ENCODE measurements at regions not wholly inside any gene's neighbourhood (a gene's known extent, or its start where the extent isn't known, plus 50 kb on each side); places are given as distances from the start of the nearest gene placed in this dataset.

DNA sequence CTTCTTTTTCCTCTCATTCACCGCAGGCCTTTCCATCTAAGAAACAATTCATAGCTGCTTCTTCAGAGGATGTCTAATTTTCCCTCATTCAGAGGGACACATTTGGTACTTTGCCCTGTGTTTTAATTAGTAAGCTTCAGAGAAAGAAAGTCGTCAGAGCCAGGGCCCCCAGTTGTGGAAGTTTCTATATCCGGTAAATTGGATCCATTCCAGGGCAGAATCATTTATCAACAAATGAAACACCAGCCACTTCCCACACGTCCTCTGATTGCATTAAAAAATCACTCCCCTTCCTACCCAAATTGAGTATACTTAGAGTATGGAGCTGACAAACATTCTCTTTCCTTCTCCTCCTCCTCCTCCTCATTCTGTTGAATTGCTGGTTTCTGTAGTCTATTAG is 205.8 kb upstream of the HDAC9 start:
- no peak for DNase-seq (ENCODE audit: insufficient read length, low spot score)

DNA sequence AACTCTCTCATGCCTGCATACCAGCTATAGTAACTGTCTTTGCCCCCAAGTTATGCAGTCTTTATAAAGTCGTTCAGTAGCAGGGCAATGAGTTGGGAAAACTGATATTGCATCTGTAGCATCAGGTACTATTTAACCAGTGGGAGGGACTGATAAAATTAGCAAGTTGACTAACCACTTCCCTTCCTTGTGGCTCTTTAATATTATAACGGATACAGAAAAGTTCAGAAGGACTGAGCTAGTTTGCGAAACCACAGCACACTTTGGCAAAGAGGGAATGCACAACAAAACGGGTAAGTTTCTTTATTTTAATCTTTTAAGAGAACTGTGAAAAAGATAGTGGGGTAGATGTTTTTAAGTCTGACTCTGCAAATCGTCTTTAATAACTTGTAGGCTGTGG is 205.3 kb upstream of the HDAC9 start:
- TF ChIP-seq SPI1 (IDR thresholded peaks at IDR 0.05; ENCODE audit: low read depth, low read length), result no peak
- no peak for TF ChIP-seq POLR2AphosphoS5 (IDR thresholded peaks at IDR 0.05; ENCODE audit: low read depth, low read length)
- TF ChIP-seq POU2F2 (IDR thresholded peaks at IDR 0.05; ENCODE audit: low read depth, low read length), result no peak
- FAIRE-seq (no peak), DNase-seq (ENCODE audit: insufficient read length, low spot score) (no peak)

More for the DNA sequence above, 205.8 kb upstream of the HDAC9 start:
- TF ChIP-seq POLR2A (IDR thresholded peaks at IDR 0.05; ENCODE audit: low read depth, low read length) (no peak), TAF1 (IDR thresholded peaks at IDR 0.05; ENCODE audit: low read depth, low read length) (no peak), POU2F2 (IDR thresholded peaks at IDR 0.05; ENCODE audit: low read depth, low read length) (no peak), SPI1 (IDR thresholded peaks at IDR 0.05; ENCODE audit: low read depth, low read length) (no peak), PAX5 (IDR thresholded peaks at IDR 0.05; ENCODE audit: insufficient read depth, low read length, severe bottlenecking) (no peak), POLR2AphosphoS5 (IDR thresholded peaks at IDR 0.05; ENCODE audit: low read depth, low read length) (no peak)
- FAIRE-seq, result no peak

DNA sequence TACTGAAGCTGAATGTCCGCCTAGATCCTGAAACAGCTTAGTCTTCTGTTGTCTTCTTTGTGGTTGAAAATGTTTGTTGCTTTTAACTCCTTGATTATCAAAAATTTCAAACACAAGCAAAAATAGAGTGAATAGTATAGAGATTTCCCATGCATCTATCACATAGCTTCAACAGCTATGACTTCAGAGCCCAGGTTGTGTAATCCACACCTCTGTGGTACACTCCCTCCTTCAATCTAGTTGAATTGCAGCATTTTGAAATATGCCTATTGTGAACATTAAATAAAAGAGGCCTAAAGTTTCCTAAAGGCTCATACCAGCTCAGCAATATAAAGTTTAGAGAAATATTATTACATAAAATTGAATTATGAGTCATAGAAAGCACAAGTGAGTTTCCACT is 204.7 kb upstream of the HDAC9 start:
- no peak for TF ChIP-seq POU2F2 (IDR thresholded peaks at IDR 0.05; ENCODE audit: low read depth, low read length)
- no peak for TF ChIP-seq SPI1 (IDR thresholded peaks at IDR 0.05; ENCODE audit: low read depth, low read length)
- no peak for TF ChIP-seq POLR2A (IDR thresholded peaks at IDR 0.05; ENCODE audit: low read depth, low read length)
- no peak for TF ChIP-seq POLR2AphosphoS5 (IDR thresholded peaks at IDR 0.05; ENCODE audit: low read depth, low read length)
- no peak for TF ChIP-seq PAX5 (IDR thresholded peaks at IDR 0.05; ENCODE audit: insufficient read depth, low read length, severe bottlenecking)
- TF ChIP-seq TAF1 (IDR thresholded peaks at IDR 0.05; ENCODE audit: low read depth, low read length), result no peak
- no peak for DNase-seq (ENCODE audit: insufficient read length, low spot score)
- FAIRE-seq, result no peak

DNA sequence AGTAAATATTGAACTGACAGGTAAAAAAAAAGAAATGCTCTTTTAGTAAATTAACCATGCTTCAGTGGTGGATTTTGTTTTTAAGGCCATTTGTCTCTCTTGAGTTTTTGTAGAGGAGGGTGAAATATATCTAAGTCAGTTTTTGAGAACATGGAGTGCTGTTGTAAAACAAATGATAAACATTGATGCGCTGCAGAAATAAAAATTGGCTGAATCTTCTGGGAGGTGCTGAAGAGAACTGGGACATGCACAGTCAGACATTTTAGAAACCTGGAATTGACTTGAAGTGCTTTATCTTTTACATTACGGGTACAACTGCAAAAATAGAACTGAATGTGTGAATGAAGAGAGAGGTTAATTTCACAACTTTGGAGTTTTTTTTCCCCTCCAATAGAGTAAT is 203.0 kb upstream of the HDAC9 start:
- TF ChIP-seq POLR2A (IDR thresholded peaks at IDR 0.05; ENCODE audit: low read depth, low read length) (no peak), SPI1 (IDR thresholded peaks at IDR 0.05; ENCODE audit: low read depth, low read length) (no peak), POLR2AphosphoS5 (IDR thresholded peaks at IDR 0.05; ENCODE audit: low read depth, low read length) (no peak), PAX5 (IDR thresholded peaks at IDR 0.05; ENCODE audit: insufficient read depth, low read length, severe bottlenecking) (no peak), POU2F2 (IDR thresholded peaks at IDR 0.05; ENCODE audit: low read depth, low read length) (no peak), TAF1 (IDR thresholded peaks at IDR 0.05; ENCODE audit: low read depth, low read length) (no peak)
- FAIRE-seq (no peak), DNase-seq (ENCODE audit: insufficient read length, low spot score) (no peak)

DNA sequence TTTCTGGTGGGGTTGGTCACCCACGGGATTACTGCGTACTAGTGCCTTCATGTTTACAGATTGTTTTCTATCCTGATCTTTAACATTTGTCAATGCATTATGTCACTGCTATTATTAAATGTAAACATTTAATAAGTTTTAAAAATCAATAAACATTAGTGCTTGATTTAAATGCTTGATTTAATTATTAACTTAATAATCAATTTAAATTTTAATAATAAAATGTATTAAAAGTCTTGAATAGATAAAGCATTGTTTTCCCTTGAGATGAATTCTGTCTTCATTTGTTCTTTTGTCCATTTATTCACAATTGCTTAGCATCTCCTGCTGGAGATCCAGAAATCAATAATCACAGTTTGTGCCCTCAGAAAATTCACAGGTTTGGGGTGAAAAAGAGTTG is 201.8 kb upstream of the HDAC9 start:
- DNase-seq (ENCODE audit: insufficient read length, low spot score) (no peak), FAIRE-seq (no peak)
- TF ChIP-seq POU2F2 (IDR thresholded peaks at IDR 0.05; ENCODE audit: low read depth, low read length) (no peak), PAX5 (IDR thresholded peaks at IDR 0.05; ENCODE audit: insufficient read depth, low read length, severe bottlenecking) (no peak), SPI1 (IDR thresholded peaks at IDR 0.05; ENCODE audit: low read depth, low read length) (no peak), POLR2A (IDR thresholded peaks at IDR 0.05; ENCODE audit: low read depth, low read length) (no peak), TAF1 (IDR thresholded peaks at IDR 0.05; ENCODE audit: low read depth, low read length) (no peak), POLR2AphosphoS5 (IDR thresholded peaks at IDR 0.05; ENCODE audit: low read depth, low read length) (no peak)

DNA sequence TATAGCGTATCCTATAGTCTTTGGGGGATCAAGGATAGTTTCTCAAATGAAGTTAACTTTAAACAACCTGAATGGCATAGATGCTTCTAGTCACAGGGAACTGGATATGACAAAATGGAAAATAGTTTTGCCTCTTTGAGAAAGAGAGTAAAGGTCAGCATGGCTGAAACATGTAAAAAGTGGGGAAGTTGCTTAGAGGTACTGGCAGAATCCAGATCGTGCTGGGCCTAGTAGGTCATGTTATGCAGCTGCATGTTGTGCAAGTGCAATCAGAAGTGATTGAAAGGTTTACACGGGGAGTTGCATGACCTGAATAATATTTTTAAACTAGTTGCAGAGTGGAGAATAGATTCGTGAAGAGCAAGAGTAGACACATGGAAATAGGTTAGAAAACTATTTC is 201.1 kb upstream of the HDAC9 start:
- no peak for FAIRE-seq
- no peak for DNase-seq (ENCODE audit: insufficient read length, low spot score)
- no peak for TF ChIP-seq TAF1 (IDR thresholded peaks at IDR 0.05; ENCODE audit: low read depth, low read length)
- TF ChIP-seq PAX5 (IDR thresholded peaks at IDR 0.05; ENCODE audit: insufficient read depth, low read length, severe bottlenecking), result no peak
- TF ChIP-seq POU2F2 (IDR thresholded peaks at IDR 0.05; ENCODE audit: low read depth, low read length), result no peak
- TF ChIP-seq SPI1 (IDR thresholded peaks at IDR 0.05; ENCODE audit: low read depth, low read length), result no peak
- no peak for TF ChIP-seq POLR2A (IDR thresholded peaks at IDR 0.05; ENCODE audit: low read depth, low read length)
- TF ChIP-seq POLR2AphosphoS5 (IDR thresholded peaks at IDR 0.05; ENCODE audit: low read depth, low read length), result no peak

DNA sequence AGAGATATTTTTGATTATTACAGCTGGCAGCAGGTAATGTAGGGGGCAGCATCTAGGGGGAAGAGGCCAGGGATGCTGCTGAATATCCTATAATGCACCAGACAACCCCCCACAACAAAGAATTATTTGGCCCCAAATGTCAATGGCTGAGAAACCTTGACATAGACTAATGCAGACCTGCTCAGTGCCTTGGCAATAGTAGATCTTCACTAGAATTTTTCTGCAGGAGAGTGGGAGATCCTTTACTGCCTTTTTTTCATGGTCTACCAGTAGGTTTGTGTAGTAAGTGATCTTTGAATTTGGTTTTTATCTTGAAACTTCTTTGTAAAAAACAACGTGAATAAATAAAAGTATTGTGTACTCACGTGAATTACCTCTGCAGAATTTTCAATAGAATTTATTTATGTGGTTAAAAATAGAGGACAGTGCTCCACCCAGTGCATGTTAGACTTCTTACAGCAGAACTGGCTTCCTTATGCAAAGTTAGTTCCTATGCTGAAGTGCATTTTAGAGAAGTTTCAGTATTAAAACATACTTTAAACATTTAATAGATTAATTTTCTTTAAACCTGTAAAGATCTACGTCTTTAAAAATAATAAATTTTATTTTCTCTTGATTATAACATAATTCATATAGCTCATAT is 199.6 kb upstream of the HDAC9 start:
- TF ChIP-seq POU2F2 (IDR thresholded peaks at IDR 0.05; ENCODE audit: low read depth, low read length), result no peak
- DNase-seq (ENCODE audit: insufficient read length, low spot score) (no peak), FAIRE-seq (no peak)

DNA sequence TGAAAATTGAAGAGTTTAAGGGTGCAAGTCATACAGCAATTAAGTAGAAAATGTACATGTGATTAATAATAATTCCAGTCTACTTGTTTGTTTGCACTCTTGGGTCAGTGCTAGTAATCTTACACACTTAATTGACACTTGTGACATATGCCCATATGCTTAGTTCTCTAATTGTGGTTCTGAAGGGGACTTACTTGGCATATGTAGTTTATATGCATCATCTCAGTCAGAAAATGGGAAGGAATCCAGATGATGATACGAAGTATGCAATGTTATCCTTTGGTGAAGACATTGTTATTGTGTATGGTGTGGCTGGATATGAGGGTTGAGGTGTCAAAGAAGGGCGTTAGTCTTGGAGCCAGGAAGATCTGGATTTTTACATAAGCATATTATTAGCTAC is 193.5 kb upstream of the HDAC9 start:
- FAIRE-seq, result no peak
- TF ChIP-seq POLR2A (IDR thresholded peaks at IDR 0.05; ENCODE audit: low read depth, low read length) (no peak), PAX5 (IDR thresholded peaks at IDR 0.05; ENCODE audit: insufficient read depth, low read length, severe bottlenecking) (no peak), SPI1 (IDR thresholded peaks at IDR 0.05; ENCODE audit: low read depth, low read length) (no peak), POU2F2 (IDR thresholded peaks at IDR 0.05; ENCODE audit: low read depth, low read length) (no peak), TAF1 (IDR thresholded peaks at IDR 0.05; ENCODE audit: low read depth, low read length) (no peak), POLR2AphosphoS5 (IDR thresholded peaks at IDR 0.05; ENCODE audit: low read depth, low read length) (no peak)
- DNase-seq (ENCODE audit: insufficient read length, low spot score), result no peak

DNA sequence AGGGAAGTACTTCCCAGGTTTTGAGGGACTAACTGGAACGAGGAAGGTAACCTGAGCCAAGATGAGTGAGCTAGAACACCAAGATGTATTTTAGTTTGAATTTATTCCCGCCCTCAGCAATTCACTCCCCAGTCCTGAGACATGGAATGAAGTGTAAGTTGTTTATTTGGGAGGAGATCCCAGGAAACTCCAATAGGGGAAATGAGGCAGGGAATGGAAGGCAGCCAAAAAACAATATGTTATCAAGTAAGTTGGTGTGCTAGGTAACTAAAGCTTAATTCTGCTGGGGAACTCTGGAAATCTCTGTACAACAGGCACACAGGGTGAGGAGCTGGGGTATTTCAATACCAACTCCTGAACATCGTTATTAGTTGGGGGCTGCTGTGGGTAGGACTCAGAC is 189.7 kb upstream of the HDAC9 start:
- FAIRE-seq, result no peak
- DNase-seq (ENCODE audit: insufficient read length, low spot score), result no peak
- TF ChIP-seq POLR2AphosphoS5 (IDR thresholded peaks at IDR 0.05; ENCODE audit: low read depth, low read length), result no peak
- TF ChIP-seq SPI1 (IDR thresholded peaks at IDR 0.05; ENCODE audit: low read depth, low read length), result no peak
- no peak for TF ChIP-seq TAF1 (IDR thresholded peaks at IDR 0.05; ENCODE audit: low read depth, low read length)
- TF ChIP-seq POLR2A (IDR thresholded peaks at IDR 0.05; ENCODE audit: low read depth, low read length), result no peak
- TF ChIP-seq PAX5 (IDR thresholded peaks at IDR 0.05; ENCODE audit: insufficient read depth, low read length, severe bottlenecking), result no peak
- no peak for TF ChIP-seq POU2F2 (IDR thresholded peaks at IDR 0.05; ENCODE audit: low read depth, low read length)

DNA sequence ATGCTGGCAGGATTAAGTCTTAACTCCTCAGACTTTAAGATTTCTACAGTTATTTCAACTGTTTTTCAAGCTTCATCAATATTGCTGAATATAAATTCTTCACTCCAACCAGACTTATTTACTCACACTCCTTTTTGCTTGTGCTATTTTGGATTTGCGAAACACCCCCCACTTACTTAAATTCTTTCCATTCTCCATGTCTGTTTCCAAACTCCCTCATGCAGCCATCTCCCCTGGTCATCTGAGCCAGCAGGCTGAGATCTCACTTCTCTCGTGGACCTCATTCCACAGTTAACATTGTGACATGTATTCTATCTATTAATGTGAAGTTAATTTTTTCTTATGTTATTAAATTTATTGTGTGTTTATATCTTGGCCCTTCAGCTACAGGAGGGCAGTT is 188.9 kb upstream of the HDAC9 start:
- FAIRE-seq, result no peak
- no peak for TF ChIP-seq PAX5 (IDR thresholded peaks at IDR 0.05; ENCODE audit: insufficient read depth, low read length, severe bottlenecking)
- no peak for TF ChIP-seq TAF1 (IDR thresholded peaks at IDR 0.05; ENCODE audit: low read depth, low read length)
- TF ChIP-seq POLR2AphosphoS5 (IDR thresholded peaks at IDR 0.05; ENCODE audit: low read depth, low read length), result no peak
- no peak for TF ChIP-seq POLR2A (IDR thresholded peaks at IDR 0.05; ENCODE audit: low read depth, low read length)
- TF ChIP-seq SPI1 (IDR thresholded peaks at IDR 0.05; ENCODE audit: low read depth, low read length), result no peak
- TF ChIP-seq POU2F2 (IDR thresholded peaks at IDR 0.05; ENCODE audit: low read depth, low read length), result no peak
- no peak for DNase-seq (ENCODE audit: insufficient read length, low spot score)

All from GM12891 (cell line).